ENCODE measurements at regions not wholly inside any gene's neighbourhood (a gene's known extent, or its start where the extent isn't known, plus 50 kb on each side); places are given as distances from the start of the nearest gene placed in this dataset.

- in situ Hi-C loops (cut with HindIII; ENCODE audit: low pct_unique_long_range_greater_than_20kb, low sequenced_read_pairs) (no loop called here), intact Hi-C loops (cut with micrococcal nuclease; ENCODE audit: unreplicated experiment) (no loop called here)
- H3K36me3 ChIP-seq (ENCODE audit: control insufficient read depth, insufficient read depth, low read length) = no peaks in the 10 kb centered on the region
- POLR2A ChIA-PET = no interaction called here
- no peak overlapping the region for H3K27ac ChIP-seq (ENCODE audit: low read length)
- CTCF ChIA-PET = no interaction called here
- TF ChIP-seq POLR2AphosphoS5 (IDR thresholded peaks at IDR 0.05; ENCODE audit: low read depth, low read length) = no peak
- no peak for TF ChIP-seq TCF7L2 (IDR thresholded peaks at IDR 0.05; ENCODE audit: low read depth, low read length)
- TF ChIP-seq, protein P1, sequence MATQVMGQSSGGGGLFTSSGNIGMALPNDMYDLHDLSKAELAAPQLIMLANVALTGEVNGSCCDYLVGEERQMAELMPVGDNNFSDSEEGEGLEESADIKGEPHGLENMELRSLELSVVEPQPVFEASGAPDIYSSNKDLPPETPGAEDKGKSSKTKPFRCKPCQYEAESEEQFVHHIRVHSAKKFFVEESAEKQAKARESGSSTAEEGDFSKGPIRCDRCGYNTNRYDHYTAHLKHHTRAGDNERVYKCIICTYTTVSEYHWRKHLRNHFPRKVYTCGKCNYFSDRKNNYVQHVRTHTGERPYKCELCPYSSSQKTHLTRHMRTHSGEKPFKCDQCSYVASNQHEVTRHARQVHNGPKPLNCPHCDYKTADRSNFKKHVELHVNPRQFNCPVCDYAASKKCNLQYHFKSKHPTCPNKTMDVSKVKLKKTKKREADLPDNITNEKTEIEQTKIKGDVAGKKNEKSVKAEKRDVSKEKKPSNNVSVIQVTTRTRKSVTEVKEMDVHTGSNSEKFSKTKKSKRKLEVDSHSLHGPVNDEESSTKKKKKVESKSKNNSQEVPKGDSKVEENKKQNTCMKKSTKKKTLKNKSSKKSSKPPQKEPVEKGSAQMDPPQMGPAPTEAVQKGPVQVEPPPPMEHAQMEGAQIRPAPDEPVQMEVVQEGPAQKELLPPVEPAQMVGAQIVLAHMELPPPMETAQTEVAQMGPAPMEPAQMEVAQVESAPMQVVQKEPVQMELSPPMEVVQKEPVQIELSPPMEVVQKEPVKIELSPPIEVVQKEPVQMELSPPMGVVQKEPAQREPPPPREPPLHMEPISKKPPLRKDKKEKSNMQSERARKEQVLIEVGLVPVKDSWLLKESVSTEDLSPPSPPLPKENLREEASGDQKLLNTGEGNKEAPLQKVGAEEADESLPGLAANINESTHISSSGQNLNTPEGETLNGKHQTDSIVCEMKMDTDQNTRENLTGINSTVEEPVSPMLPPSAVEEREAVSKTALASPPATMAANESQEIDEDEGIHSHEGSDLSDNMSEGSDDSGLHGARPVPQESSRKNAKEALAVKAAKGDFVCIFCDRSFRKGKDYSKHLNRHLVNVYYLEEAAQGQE (IDR thresholded peaks at IDR 0.05; ENCODE audit: insufficient read depth in 1 of 2, low read depth in 2 of 2, low read length in 1 of 2) = no peak
- no peak for TF ChIP-seq SIN3A (IDR thresholded peaks at IDR 0.05; ENCODE audit: borderline replicate concordance, insufficient read depth, low read depth, low read length)
- TF ChIP-seq CTCF (IDR thresholded peaks at IDR 0.05) = no peak
- no peaks in the 10 kb centered on the region for H3K27me3 ChIP-seq (ENCODE audit: control insufficient read depth, insufficient read depth, low read length)
- H3K4me1 ChIP-seq (ENCODE audit: control insufficient read depth, insufficient read depth, low read length) = no peaks in the 10 kb centered on the region
- no TSS peak for BruUV-seq (replicated peaks)
- no peak for ATAC-seq
- DNase-seq (ENCODE audit: low read depth, low spot score) = no peak
- no peaks in the 10 kb centered on the region for H3K9me3 ChIP-seq (ENCODE audit: control insufficient read depth, insufficient read depth, low read depth, low read length)
- H3K4me3 ChIP-seq (ENCODE audit: low read depth in 2 of 2, low read length in 2 of 2) = no peak overlapping the region
These were observed 732.2 kb downstream of the SOCS6 start for GRCh38 chr18:71021030-71021362.

GRCh38 chr18:71020342-71021029 is 731.6 kb downstream of the SOCS6 start:
- H3K27me3 ChIP-seq (ENCODE audit: control insufficient read depth, insufficient read depth, low read length) = no peaks in the 10 kb centered on the region
- in situ Hi-C loops (cut with HindIII; ENCODE audit: low pct_unique_long_range_greater_than_20kb, low sequenced_read_pairs) = no loop called here
- BruUV-seq (replicated peaks) = no TSS peak

More at GRCh38 chr18:71020342-71021029, 731.6 kb downstream of the SOCS6 start:
- H3K9me3 ChIP-seq (ENCODE audit: control insufficient read depth, insufficient read depth, low read depth, low read length) = no peaks in the 10 kb centered on the region
- no peaks in the 10 kb centered on the region for H3K36me3 ChIP-seq (ENCODE audit: control insufficient read depth, insufficient read depth, low read length)
- no peak overlapping the region for H3K4me3 ChIP-seq (ENCODE audit: low read depth in 2 of 2, low read length in 2 of 2)
- intact Hi-C loops (cut with micrococcal nuclease; ENCODE audit: unreplicated experiment) = no loop called here
- H3K4me1 ChIP-seq (ENCODE audit: control insufficient read depth, insufficient read depth, low read length) = no peaks in the 10 kb centered on the region
- TF ChIP-seq CTCF (IDR thresholded peaks at IDR 0.05) (no peak), SIN3A (IDR thresholded peaks at IDR 0.05; ENCODE audit: borderline replicate concordance, insufficient read depth, low read depth, low read length) (no peak), POLR2AphosphoS5 (IDR thresholded peaks at IDR 0.05; ENCODE audit: low read depth, low read length) (no peak), TCF7L2 (IDR thresholded peaks at IDR 0.05; ENCODE audit: low read depth, low read length) (no peak)
- TF ChIP-seq, protein P1 (IDR thresholded peaks at IDR 0.05; ENCODE audit: insufficient read depth in 1 of 2, low read depth in 2 of 2, low read length in 1 of 2) = no peak
- ATAC-seq (no peak), DNase-seq (ENCODE audit: low read depth, low spot score) (no peak)
- POLR2A ChIA-PET = no interaction called here
- CTCF ChIA-PET = interaction anchor here (0.6 kb wide), 1 partner anchor 88 kb away, joined by 3 read pairs; no protein-coding TSS in a partner anchor
- H3K27ac ChIP-seq (ENCODE audit: low read length) = no peak overlapping the region
